ENCODE measurements at regions not wholly inside any gene's neighbourhood (a gene's known extent, or its start where the extent isn't known, plus 50 kb on each side); places are given as distances from the start of the nearest gene placed in this dataset.
"Not testable (repeated sequence)": the region's sequence is repeated elsewhere in the genome, so short reads cannot be mapped to it uniquely, and the experiment has no call there.

DNA sequence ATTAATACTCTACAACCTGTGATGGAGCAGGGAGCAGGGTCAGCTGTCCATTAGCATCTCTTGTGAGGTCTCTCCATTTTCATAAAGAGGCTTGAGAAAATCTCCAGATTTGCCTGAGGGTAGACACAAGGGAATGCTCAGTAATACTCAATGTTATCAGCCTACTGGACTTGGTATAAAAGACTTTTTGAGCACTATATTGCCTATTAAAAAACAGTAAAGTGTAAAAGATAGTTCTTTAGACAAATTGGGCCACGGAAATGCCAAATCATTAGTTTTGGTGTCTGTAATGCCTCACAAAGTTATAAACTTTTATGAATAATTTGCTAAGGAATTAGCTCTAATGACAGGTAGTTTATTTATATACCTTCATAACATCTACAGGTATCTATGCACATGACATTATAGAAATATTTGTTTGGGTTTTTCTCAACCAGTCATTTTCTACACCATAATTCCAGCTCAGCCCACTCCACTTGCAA lies 1524.9 kb upstream of the TPTE start:
- TF ChIP-seq, protein P1, sequence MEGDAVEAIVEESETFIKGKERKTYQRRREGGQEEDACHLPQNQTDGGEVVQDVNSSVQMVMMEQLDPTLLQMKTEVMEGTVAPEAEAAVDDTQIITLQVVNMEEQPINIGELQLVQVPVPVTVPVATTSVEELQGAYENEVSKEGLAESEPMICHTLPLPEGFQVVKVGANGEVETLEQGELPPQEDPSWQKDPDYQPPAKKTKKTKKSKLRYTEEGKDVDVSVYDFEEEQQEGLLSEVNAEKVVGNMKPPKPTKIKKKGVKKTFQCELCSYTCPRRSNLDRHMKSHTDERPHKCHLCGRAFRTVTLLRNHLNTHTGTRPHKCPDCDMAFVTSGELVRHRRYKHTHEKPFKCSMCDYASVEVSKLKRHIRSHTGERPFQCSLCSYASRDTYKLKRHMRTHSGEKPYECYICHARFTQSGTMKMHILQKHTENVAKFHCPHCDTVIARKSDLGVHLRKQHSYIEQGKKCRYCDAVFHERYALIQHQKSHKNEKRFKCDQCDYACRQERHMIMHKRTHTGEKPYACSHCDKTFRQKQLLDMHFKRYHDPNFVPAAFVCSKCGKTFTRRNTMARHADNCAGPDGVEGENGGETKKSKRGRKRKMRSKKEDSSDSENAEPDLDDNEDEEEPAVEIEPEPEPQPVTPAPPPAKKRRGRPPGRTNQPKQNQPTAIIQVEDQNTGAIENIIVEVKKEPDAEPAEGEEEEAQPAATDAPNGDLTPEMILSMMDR (conservative IDR thresholded peaks at IDR 0.05 in 1 of 2, IDR thresholded peaks at IDR 0.05 in 1 of 2; ENCODE audit: low read depth in 1 of 2, low read length in 2 of 2): not testable (repeated sequence)
- TF ChIP-seq EZH2 (IDR thresholded peaks at IDR 0.05; ENCODE audit: low read length, missing control alignments): not testable (repeated sequence)
